HFFc6 (cell line): ENCODE measurements at regions not wholly inside any gene's neighbourhood (a gene's known extent, or its start where the extent isn't known, plus 50 kb on each side); places are given as distances from the start of the nearest gene placed in this dataset.

Experiments
- DNase-seq: peaks from one replicate; pipeline ENCODE4 v3.0.0-alpha.2; 2018
- H3K27ac Mint-ChIP-seq: 2 replicates; pipeline ENCODE4 v1.8.0; 2020; ENCODE audit warnings: mild to moderate bottlenecking, mixed read lengths
- H3K27me3 Mint-ChIP-seq: 2 replicates; pipeline ENCODE4 v1.8.0; 2021; ENCODE audit warnings: mild to moderate bottlenecking, moderate library complexity, mixed read lengths; ENCODE audit not compliant: insufficient read depth
- H3K36me3 Mint-ChIP-seq: 2 replicates; pipeline ENCODE4 v1.8.0; 2021; ENCODE audit warnings: low read depth, mixed read lengths
- H3K4me1 Mint-ChIP-seq: 2 replicates; pipeline ENCODE4 v1.8.0; 2020; ENCODE audit warnings: low read depth, mixed read lengths
- H3K4me3 Mint-ChIP-seq: 2 replicates; pipeline ENCODE4 v1.8.0; 2020; ENCODE audit warnings: mild to moderate bottlenecking, moderate library complexity, mixed read lengths
- H3K9me3 Mint-ChIP-seq: 2 replicates; pipeline ENCODE4 v1.8.0; 2020; ENCODE audit warnings: mild to moderate bottlenecking, mixed read lengths
- TF ChIP-seq, protein P1 (sequence below): fragments of 200-600 bp; sonication (generic); IDR thresholded peaks from 2 replicates; pipeline ENCODE4 v1.5.0; 2021; ENCODE audit warnings: antibody characterized with exemption, mild to moderate bottlenecking

DNA sequence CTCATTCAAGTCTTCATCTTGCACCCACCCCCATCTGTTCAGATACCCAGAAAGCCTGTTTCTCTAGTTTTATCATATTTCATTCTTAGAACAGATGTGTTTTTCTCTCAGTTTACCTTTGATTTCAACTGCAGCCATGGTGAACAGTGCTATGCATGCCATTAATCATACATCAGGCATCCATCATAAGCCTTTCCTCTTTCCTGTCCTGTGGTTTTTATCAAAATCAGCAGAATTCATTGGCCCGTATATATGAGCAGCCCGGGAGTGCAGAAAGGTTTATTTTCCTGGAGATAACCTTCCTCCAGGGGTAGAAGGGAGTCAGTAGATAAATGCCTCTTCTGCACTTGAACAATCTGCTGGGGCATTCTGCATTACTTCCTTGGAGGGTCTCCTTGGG lies 65.7 kb downstream of the IL21 start:
- no peak for DNase-seq
- Mint-ChIP-seq H3K27ac (no peak overlapping the region), H3K9me3 (no peaks in the 10 kb centered on the region), H3K27me3 (peaks cover 10% of the 10 kb centered on the region), H3K4me3 (no peak overlapping the region), H3K4me1 (no peaks in the 10 kb centered on the region), H3K36me3 (no peaks in the 10 kb centered on the region)
- TF ChIP-seq, protein P1, sequence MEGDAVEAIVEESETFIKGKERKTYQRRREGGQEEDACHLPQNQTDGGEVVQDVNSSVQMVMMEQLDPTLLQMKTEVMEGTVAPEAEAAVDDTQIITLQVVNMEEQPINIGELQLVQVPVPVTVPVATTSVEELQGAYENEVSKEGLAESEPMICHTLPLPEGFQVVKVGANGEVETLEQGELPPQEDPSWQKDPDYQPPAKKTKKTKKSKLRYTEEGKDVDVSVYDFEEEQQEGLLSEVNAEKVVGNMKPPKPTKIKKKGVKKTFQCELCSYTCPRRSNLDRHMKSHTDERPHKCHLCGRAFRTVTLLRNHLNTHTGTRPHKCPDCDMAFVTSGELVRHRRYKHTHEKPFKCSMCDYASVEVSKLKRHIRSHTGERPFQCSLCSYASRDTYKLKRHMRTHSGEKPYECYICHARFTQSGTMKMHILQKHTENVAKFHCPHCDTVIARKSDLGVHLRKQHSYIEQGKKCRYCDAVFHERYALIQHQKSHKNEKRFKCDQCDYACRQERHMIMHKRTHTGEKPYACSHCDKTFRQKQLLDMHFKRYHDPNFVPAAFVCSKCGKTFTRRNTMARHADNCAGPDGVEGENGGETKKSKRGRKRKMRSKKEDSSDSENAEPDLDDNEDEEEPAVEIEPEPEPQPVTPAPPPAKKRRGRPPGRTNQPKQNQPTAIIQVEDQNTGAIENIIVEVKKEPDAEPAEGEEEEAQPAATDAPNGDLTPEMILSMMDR: no peak

DNA sequence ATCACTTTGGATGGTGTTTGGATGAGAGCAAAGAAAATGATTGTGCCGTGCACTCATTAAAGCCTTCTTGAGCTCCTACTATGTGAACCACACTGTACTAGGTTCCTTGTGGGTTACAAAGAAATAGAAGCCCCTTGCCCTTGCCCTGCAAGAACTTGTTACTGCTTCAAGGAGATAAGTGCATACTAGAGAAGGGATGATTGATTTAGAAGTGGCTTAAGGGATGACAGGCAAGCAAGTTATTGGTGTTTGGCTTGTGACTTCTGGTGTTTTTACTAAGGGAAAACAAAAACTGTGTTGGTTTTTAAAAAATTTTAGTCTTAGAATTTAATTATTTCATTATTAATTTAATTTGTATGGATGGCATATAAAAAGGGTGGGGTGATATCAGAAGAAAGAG lies 67.4 kb downstream of the IL21 start:
- Mint-ChIP-seq H3K36me3 (no peaks in the 10 kb centered on the region), H3K4me3 (no peak overlapping the region), H3K9me3 (no peaks in the 10 kb centered on the region), H3K27ac (no peak overlapping the region), H3K4me1 (no peaks in the 10 kb centered on the region), H3K27me3 (peaks cover 11% of the 10 kb centered on the region)
- TF ChIP-seq, protein P1: no peak
- DNase-seq: no peak

DNA sequence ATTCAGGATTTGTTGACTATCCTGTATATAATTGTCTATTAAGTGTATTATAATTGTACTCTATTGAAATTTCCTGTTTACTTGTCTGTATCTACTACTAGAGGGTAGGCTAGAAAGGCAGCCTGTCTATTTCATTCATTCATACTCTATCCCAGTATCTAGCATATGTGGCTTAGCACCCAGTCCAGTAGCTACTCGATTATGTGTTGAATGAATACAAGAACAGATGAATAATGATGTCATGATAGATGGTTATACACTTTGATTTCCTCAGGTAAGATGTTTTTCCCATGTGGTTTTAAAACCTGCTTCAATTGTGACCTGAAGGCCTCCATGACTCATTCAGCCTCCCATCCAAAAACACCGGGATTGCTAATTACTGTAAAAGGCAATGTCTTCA lies 68.0 kb downstream of the IL21 start:
- no peak overlapping the region for H3K27ac Mint-ChIP-seq
- H3K27me3 Mint-ChIP-seq: peaks cover 11% of the 10 kb centered on the region
- no peak overlapping the region for H3K4me3 Mint-ChIP-seq
- H3K9me3 Mint-ChIP-seq: no peaks in the 10 kb centered on the region
- H3K36me3 Mint-ChIP-seq: no peaks in the 10 kb centered on the region
- DNase-seq: no peak
- TF ChIP-seq, protein P1: no peak
- H3K4me1 Mint-ChIP-seq: no peaks in the 10 kb centered on the region

DNA sequence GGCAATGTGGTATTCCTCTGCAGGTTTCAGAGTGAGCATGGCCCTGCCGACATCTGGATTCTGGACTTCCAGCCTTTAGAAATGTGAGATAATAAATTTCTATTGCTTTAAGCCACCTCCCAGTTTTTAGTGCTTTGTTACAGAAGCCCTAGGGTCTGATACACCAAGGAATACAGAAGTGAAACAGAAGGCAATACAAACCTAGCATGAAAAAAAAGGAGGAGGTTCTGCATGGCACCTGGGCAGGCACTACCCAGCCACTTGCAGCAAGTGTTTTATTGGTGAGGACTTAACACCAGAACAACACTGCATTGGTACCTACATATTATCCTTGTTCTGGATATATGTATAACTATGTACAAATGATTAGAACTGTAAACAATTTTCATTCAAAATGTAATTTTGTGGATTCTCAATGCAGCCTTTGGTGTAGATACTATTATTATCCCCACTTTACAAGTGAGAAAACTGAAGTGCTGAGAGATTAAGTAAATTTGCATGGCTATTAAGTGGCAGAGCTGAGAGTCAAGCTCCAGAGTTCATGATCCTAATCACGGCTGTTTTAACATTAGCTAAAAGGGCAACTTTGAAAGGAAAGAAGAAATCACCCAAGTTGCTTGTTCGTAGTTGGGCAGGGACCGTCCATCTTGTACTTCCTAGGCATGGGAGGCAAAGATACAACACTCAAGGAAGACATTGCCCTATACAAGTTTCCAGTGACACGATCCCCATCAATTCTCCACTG lies 71.8 kb downstream of the IL21 start:
- Mint-ChIP-seq H3K36me3 (no peaks in the 10 kb centered on the region), H3K27me3 (peaks cover 5% of the 10 kb centered on the region), H3K9me3 (no peaks in the 10 kb centered on the region), H3K27ac (no peak overlapping the region), H3K4me1 (no peaks in the 10 kb centered on the region), H3K4me3 (no peak overlapping the region)
- no peak for DNase-seq
- TF ChIP-seq, protein P1: no peak

DNA sequence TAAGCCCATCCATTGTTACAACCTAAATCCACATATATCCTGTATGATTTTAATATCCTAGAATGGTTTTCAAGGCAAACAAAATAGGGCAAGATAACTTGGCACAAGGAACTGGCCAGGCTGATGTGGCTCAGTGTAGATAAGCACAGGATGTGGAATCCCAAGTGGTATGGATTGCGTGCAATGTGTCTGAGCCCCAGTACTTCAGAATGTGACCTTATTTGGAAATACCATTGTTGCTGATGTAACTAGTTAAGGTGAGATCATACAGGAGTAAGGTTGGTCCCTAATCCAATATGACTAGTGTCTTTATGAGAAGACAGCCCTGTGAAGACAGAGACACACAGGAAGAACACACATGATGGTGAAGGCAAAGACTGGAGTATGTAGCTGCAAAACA lies 72.4 kb downstream of the IL21 start:
- DNase-seq: no peak
- Mint-ChIP-seq H3K36me3 (no peaks in the 10 kb centered on the region), H3K4me1 (no peaks in the 10 kb centered on the region), H3K9me3 (no peaks in the 10 kb centered on the region), H3K27ac (no peak overlapping the region), H3K27me3 (peaks cover 2% of the 10 kb centered on the region; the same call in 1 of the 2 replicates), H3K4me3 (no peak overlapping the region)
- TF ChIP-seq, protein P1: no peak
